CD14-positive monocyte (primary cell): ENCODE measurements at regions not wholly inside any gene's neighbourhood (a gene's known extent, or its start where the extent isn't known, plus 50 kb on each side); places are given as distances from the start of the nearest gene placed in this dataset.

Experiments
- DNase-seq, 3 donors: peaks; one replicate each; pipeline ENCODE4 v3.0.0-alpha.2; 2011 to 2022
- H2AFZ ChIP-seq: 2 replicates; pipeline ENCODE4 v1.6.0; 2012; ENCODE audit warnings: mild to moderate bottlenecking, low read depth, low read length, inconsistent platforms; ENCODE audit not compliant: insufficient read depth, poor library complexity, severe bottlenecking
- H3K27ac ChIP-seq, 2 donors: 1 replicate in 1 of 2; 2 replicates in 1 of 2; pipeline ENCODE4 v1.5.1; 2012 to 2013; ENCODE audit warnings: low read length in 2 of 2, control low read depth in 1 of 2, inconsistent platforms in 1 of 2, low read depth in 1 of 2, mild to moderate bottlenecking in 1 of 2
- H3K27me3 ChIP-seq, 2 donors: one replicate each; pipeline versions ENCODE4 v1.6.0 to v1.6.1; 2011 to 2013; ENCODE audit warnings: low read length in 2 of 2; ENCODE audit not compliant: control insufficient read depth in 2 of 2, insufficient read depth in 2 of 2
- H3K36me3 ChIP-seq, 2 donors: replicated peaks in 1 of 2; 1 replicate in 1 of 2; 2 replicates in 1 of 2; pipeline versions ENCODE4 v1.5.1 to v1.6.1; 2012 to 2013; ENCODE audit warnings: low read length in 2 of 2, control low read depth in 1 of 2, inconsistent platforms in 1 of 2, mild to moderate bottlenecking in 1 of 2; ENCODE audit not compliant: insufficient read depth in 2 of 2, control insufficient read depth in 1 of 2
- H3K4me1 ChIP-seq, 2 donors: 1 replicate in 1 of 2; 2 replicates in 1 of 2; pipeline versions ENCODE4 v1.5.1 to v1.6.1; 2012 to 2013; ENCODE audit warnings: low read length in 2 of 2, control low read depth in 1 of 2, inconsistent platforms in 1 of 2, mild to moderate bottlenecking in 1 of 2, moderate library complexity in 1 of 2; ENCODE audit not compliant: insufficient read depth in 2 of 2, control insufficient read depth in 1 of 2
- H3K4me2 ChIP-seq: replicated peaks from 2 replicates; pipeline ENCODE3; 2012; ENCODE audit warnings: low read length, moderate library complexity, mild to moderate bottlenecking; ENCODE audit not compliant: poor library complexity, severe bottlenecking; ENCODE audit errors: extremely low read depth
- H3K4me3 ChIP-seq, 3 experiments: fragments of 200-600 bp in 1 of 3; sonication (generic) in 1 of 3; replicated peaks in 1 of 3; 1 replicate in 2 of 3; 2 replicates in 1 of 3; pipeline ENCODE4 v1.5.1; 2011 to 2013; ENCODE audit warnings: low read length in 3 of 3, mild to moderate bottlenecking in 3 of 3, control low read depth in 2 of 3, low read depth in 2 of 3, inconsistent platforms in 1 of 3, moderate library complexity in 1 of 3
- H3K79me2 ChIP-seq: 2 replicates; pipeline ENCODE4 v1.6.0; 2012; ENCODE audit warnings: mild to moderate bottlenecking, control low read depth, inconsistent platforms, low read length, moderate library complexity; ENCODE audit not compliant: insufficient read depth
- H3K9ac ChIP-seq: 2 replicates; pipeline ENCODE4 v1.6.0; 2017; ENCODE audit warnings: low read length, mild to moderate bottlenecking; ENCODE audit not compliant: insufficient read depth, poor library complexity, severe bottlenecking
- H3K9me3 ChIP-seq, 2 donors: replicated peaks in 1 of 2; 1 replicate in 1 of 2; 2 replicates in 1 of 2; pipeline versions ENCODE4 v1.5.1 to v1.6.1; 2012 to 2013; ENCODE audit warnings: low read length in 2 of 2, control low read depth in 1 of 2; ENCODE audit not compliant: control insufficient read depth in 1 of 2, insufficient read depth in 1 of 2
- H4K20me1 ChIP-seq: 2 replicates; pipeline ENCODE4 v1.6.0; 2012; ENCODE audit warnings: mild to moderate bottlenecking, low read length, control low read depth, moderate library complexity; ENCODE audit not compliant: insufficient read depth
- H3K27ac Mint-ChIP-seq, 7 donors: one replicate each; pipeline ENCODE4 v1.8.0; 2020; ENCODE audit warnings: mild to moderate bottlenecking in 7 of 7, mixed read lengths in 7 of 7, moderate library complexity in 6 of 7, inconsistent platforms in 2 of 7
- H3K27me3 Mint-ChIP-seq, 3 donors: one replicate each; pipeline ENCODE4 v1.8.0; 2021 to 2022; ENCODE audit warnings: low read depth in 3 of 3, mild to moderate bottlenecking in 3 of 3, mixed read lengths in 3 of 3, moderate library complexity in 3 of 3, inconsistent platforms in 1 of 3
- H3K36me3 Mint-ChIP-seq, 2 donors: one replicate each; pipeline ENCODE4 v1.8.0; 2020; ENCODE audit warnings: mixed read lengths in 2 of 2, inconsistent platforms in 1 of 2, mild to moderate bottlenecking in 1 of 2
- H3K4me1 Mint-ChIP-seq: one replicate; pipeline ENCODE4 v1.8.0; 2020; ENCODE audit warnings: mild to moderate bottlenecking, mixed read lengths
- H3K4me3 Mint-ChIP-seq, 2 donors: one replicate each; pipeline ENCODE4 v1.8.0; 2020; ENCODE audit warnings: mild to moderate bottlenecking in 2 of 2, mixed read lengths in 2 of 2, moderate library complexity in 1 of 2
- H3K9me3 Mint-ChIP-seq, 7 donors: one replicate each; pipeline ENCODE4 v1.8.0; 2020 to 2022; ENCODE audit warnings: mixed read lengths in 7 of 7, mild to moderate bottlenecking in 6 of 7, moderate library complexity in 6 of 7, inconsistent platforms in 2 of 7
- WGBS: methylation state at CpG from one replicate; pipeline ENCODE4 v1.1.5; 2013; ENCODE audit warnings: missing lambda C conversion rate; ENCODE audit not compliant: insufficient coverage; 5-methylcytosine and 5-hydroxymethylcytosine counted together
- intact Hi-C, 2 donors: fragments of 100-400 bp; cut with micrococcal nuclease; formaldehyde crosslinking; loops; one replicate each; pipeline versions ENCODE4 v1.15.0 to v1.15.1; 2023
- TF ChIP-seq, protein P1 (sequence below): fragments of 200-600 bp; IDR thresholded peaks from one replicate; pipeline ENCODE4 v1.8.0; 2022; ENCODE audit warnings: antibody characterized with exemption, mild to moderate bottlenecking

DNA sequence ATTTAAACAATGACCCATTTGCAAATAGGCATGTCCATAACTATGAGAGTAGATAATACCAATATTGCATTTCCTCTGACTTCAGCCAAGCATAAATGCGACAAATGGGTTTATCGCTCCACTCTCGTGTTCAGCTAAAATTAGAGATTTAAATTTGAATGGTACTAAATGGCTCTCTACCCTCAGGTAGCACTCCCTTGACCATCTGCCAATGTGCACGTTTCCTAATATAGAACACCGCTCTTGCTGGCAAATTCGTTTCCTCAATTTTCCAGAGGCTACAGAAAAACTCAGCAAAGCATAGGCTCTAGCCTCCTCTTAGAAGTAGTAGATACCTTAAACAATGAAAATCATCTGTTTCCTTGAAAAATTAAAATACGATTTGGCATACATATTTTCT, 251.6 kb downstream of the ADGRA3 start:
- Histone ChIP-seq H3K4me2 (no peak overlapping the region), H2AFZ (no peak overlapping the region), H4K20me1 (no peaks in the 10 kb centered on the region), H3K27ac (no peak overlapping the region), H3K4me1 (no peaks in the 10 kb centered on the region), H3K27me3 (no peaks in the 10 kb centered on the region), H3K9ac (no peak overlapping the region), H3K4me3 (no peak overlapping the region), H3K9me3 (peaks cover 0 to 16% of the 10 kb centered on the region in 2 donors), H3K36me3 (no peaks in the 10 kb centered on the region), H3K79me2 (no peaks in the 10 kb centered on the region)
- TF ChIP-seq, protein P1, sequence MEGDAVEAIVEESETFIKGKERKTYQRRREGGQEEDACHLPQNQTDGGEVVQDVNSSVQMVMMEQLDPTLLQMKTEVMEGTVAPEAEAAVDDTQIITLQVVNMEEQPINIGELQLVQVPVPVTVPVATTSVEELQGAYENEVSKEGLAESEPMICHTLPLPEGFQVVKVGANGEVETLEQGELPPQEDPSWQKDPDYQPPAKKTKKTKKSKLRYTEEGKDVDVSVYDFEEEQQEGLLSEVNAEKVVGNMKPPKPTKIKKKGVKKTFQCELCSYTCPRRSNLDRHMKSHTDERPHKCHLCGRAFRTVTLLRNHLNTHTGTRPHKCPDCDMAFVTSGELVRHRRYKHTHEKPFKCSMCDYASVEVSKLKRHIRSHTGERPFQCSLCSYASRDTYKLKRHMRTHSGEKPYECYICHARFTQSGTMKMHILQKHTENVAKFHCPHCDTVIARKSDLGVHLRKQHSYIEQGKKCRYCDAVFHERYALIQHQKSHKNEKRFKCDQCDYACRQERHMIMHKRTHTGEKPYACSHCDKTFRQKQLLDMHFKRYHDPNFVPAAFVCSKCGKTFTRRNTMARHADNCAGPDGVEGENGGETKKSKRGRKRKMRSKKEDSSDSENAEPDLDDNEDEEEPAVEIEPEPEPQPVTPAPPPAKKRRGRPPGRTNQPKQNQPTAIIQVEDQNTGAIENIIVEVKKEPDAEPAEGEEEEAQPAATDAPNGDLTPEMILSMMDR, result no peak
- intact Hi-C loops, result no loop called here
- H3K4me1 Mint-ChIP-seq, result no peaks in the 10 kb centered on the region
- H3K27ac Mint-ChIP-seq, result no peak overlapping the region
- H3K4me3 Mint-ChIP-seq, result no peak overlapping the region
- WGBS, result no CpG with 5 or more reads among the region's 7 CpGs
- H3K9me3 Mint-ChIP-seq, result peaks cover 5 to 17% (median 10%) of the 10 kb centered on the region in 7 donors
- no peaks in the 10 kb centered on the region for H3K36me3 Mint-ChIP-seq
- no peak for DNase-seq
- H3K27me3 Mint-ChIP-seq, result no peaks in the 10 kb centered on the region

- TF ChIP-seq, protein P1, result no peak
- Mint-ChIP-seq H3K9me3 (peaks cover 0 to 7% (median 2%) of the 10 kb centered on the region in 7 donors), H3K36me3 (no peaks in the 10 kb centered on the region), H3K4me3 (no peak overlapping the region), H3K27ac (no peak overlapping the region), H3K4me1 (no peaks in the 10 kb centered on the region), H3K27me3 (no peaks in the 10 kb centered on the region)
- no CpG with 5 or more reads among the region's 1 CpG for WGBS
- no peak overlapping the region for H3K27ac ChIP-seq
- intact Hi-C loops, result no loop called here
- no peaks in the 10 kb centered on the region for H3K79me2 ChIP-seq
- H4K20me1 ChIP-seq, result no peaks in the 10 kb centered on the region
- no peaks in the 10 kb centered on the region for H3K27me3 ChIP-seq
- no peaks in the 10 kb centered on the region for H3K4me1 ChIP-seq
- DNase-seq, result no peak
- H2AFZ ChIP-seq, result no peak overlapping the region
- H3K36me3 ChIP-seq, result no peaks in the 10 kb centered on the region
- no peak overlapping the region for H3K9ac ChIP-seq
- H3K4me2 ChIP-seq, result no peak overlapping the region
- H3K9me3 ChIP-seq, result no peaks in the 10 kb centered on the region
- no peak overlapping the region for H3K4me3 ChIP-seq
Measured at GRCh38 chr4:22253431-22253830, 262.4 kb downstream of the ADGRA3 start.
